ENCODE measurements at regions not wholly inside any gene's neighbourhood (a gene's known extent, or its start where the extent isn't known, plus 50 kb on each side); places are given as distances from the start of the nearest gene placed in this dataset.

- no peak for TF ChIP-seq POLR2A (IDR thresholded peaks at IDR 0.05; ENCODE audit: low read depth, low read length)
- no peak for TF ChIP-seq TAF1 (IDR thresholded peaks at IDR 0.05; ENCODE audit: borderline replicate concordance, low read depth, low read length)
These were observed 425.8 kb upstream of the TBL1XR1 start for GRCh38 chr3:177622982-177623617.
